ENCODE measurements at regions not wholly inside any gene's neighbourhood (a gene's known extent, or its start where the extent isn't known, plus 50 kb on each side); places are given as distances from the start of the nearest gene placed in this dataset.
A peak's percentile ranks its signal among the peaks of the same experiment; 100 is the strongest.
"Not testable (repeated sequence)": the region's sequence is repeated elsewhere in the genome, so short reads cannot be mapped to it uniquely, and the experiment has no call there.

DNA sequence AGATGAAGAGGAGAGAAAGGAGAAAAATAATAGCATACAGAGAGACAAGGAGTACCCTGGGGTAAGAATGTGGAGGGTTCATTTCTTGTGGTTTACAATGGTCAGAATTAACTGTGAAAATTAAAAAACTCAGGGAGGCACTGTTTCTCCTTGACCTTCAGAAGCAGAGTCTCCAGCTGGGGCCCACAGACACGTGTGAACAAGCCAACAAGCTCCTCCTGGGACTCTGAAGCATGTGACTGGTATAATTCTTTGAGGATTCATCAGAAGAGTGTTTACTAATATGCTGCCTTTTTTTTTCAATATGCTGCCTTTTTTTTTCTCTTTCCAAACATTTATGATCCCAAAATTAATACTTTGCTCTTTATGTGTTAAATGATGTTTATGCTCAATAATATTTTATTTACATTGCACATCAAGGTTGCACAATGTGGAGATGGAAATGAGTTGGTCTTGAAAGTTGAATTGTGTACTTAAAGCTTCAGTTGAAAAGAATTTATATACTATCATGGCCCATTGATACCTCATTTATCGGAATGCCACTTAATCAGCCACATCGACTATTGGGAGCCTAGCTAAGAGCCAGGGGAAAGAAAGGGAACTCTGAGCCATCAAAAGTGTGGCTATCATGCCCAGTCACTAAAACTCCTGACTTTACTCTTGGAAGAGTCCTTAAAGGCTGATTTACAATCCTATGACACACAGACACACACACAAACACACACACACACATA, 134.7 kb upstream of the RHOBTB1 start:
- DNase-seq = no peak

GRCh38 chr10:61076572-61077114, 132.7 kb upstream of the RHOBTB1 start:
- DNase-seq = no peak

DNA sequence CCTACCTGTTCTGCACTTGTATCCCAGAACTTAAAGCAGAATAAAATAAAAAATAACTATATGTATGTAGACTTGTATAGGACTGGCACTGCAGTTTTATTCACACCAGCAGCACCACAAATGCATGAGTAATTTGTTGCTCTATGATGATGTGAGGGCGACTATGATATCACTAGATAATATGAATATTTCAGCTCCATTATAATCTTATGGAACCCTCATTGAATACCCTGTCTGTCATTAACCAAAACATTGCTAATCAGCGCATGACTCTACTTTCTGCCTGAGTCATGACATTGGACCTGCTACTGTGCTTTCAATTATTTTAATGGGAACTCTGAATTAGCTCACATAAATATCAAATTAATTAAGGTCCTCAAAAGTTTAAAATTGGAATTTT, 129.4 kb upstream of the RHOBTB1 start:
- no peak for DNase-seq

GRCh38 chr10:61071580-61071979, 127.6 kb upstream of the RHOBTB1 start:
- DNase-seq = peak; percentile 1 to 51

DNA sequence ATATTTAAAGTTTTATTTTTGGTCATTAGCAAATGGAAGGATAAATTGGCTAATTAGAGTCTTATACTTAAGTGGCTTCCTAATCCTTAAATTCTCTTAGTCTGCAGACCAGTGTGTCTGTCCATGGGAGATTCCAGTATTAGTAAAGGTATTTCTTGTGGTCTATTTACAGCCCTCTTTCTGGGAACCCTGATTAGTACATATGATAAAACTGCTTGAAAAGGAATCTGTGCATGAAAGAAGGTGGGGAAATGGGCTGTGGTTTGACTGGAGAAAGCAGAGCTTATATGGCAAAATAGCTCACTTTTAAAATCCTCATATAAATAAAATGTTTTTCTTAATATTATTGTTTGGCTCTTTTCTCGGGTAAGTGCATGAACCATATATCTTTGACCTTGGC, 124.5 kb upstream of the RHOBTB1 start:
- no peak for DNase-seq

DNA sequence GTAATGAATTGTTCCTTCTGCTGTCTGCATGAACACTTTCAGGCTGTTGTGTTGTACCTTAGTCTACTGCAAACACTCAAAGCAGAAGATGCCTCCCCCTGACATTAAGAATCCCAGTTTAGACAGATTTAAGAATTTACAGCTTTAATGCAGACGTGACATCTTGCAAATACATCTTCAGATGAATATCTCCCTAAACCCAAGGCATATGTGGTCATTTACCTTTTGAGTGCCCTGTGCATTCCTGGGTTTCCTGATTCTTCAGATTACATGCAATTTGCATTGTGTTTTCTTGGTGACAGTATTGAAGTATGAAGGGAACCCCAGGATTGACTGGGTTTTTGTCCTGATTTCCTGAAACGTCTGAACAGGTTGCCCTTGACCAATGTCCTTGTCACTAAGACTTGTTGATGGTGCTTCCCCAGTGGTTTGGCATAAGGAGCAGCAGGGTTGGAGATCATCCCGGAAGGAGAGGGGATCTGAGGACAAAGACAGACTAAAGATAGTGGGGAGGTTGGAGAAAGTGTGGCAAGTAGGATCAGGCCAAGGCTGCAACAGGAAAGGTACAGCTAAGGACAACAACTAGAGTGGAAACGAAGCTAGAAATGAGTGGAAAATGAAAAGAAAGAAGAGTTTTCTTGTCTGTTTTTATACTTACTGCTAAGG, 123.8 kb upstream of the RHOBTB1 start:
- no peak for DNase-seq

- DNase-seq = no peak
Observed at GRCh38 chr10:61066661-61067344, 122.8 kb upstream of the RHOBTB1 start.

- DNase-seq = no peak
Observed at GRCh38 chr10:61065051-61065450, 121.1 kb upstream of the RHOBTB1 start.

- DNase-seq = no peak
Observed at GRCh38 chr10:61064356-61064755, 120.4 kb upstream of the RHOBTB1 start.

GRCh38 chr10:61063901-61064300, 119.9 kb upstream of the RHOBTB1 start:
- no peak for DNase-seq

GRCh38 chr10:61063034-61063433, 119.0 kb upstream of the RHOBTB1 start:
- DNase-seq = peak in 1 of 2 experiments; percentile 13

DNA sequence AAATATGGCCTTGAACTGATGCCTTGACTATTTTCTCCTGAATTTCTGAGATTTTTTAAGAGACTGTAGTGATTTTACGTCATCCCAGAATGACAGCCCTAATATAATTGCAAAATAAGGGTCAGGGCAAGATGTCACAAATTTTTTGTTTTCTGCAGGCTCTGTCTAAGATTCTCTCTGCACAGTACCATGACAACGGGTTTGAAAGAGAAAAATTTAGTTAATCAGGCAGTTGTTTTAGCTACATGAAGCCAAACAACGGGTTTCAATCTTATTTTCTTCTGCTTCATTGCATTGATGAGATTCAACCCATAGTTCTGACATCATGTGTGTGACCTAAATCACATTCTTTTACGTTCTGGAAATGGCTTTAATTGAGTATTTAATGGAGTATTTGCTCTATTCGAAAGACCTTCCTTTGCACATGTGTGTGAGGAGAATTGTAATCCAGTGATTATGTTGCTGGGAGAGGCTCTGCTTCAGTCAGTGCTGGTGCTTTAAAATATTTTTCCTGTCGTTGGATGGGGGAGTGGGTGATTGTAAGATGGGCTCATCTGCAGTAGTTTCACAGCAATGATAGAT, 118.0 kb upstream of the RHOBTB1 start:
- DNase-seq = no peak

GRCh38 chr10:61059636-61060035, 115.7 kb upstream of the RHOBTB1 start:
- DNase-seq = no peak

- no peak for DNase-seq
Observed at GRCh38 chr10:61052469-61053205, 108.7 kb upstream of the RHOBTB1 start.

DNA sequence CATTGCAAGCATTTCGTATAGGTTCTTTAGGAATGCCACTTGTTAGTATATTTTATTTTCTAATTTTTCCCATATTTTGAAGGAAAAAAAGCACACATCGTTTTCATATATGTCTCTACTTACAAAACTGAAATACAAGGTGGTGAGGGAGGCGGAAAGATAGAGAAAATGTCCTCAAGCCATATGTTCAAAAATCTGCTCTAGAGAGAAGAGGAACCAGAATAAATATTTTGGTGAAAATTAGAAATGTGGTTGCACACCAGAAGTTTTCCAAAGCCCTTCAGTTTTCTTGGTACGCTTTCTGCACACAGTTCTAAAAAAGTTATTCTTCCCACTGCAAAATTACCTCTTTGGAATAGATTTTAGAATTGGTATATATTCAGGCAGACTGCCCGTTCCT, 107.4 kb upstream of the RHOBTB1 start:
- DNase-seq = no peak

DNA sequence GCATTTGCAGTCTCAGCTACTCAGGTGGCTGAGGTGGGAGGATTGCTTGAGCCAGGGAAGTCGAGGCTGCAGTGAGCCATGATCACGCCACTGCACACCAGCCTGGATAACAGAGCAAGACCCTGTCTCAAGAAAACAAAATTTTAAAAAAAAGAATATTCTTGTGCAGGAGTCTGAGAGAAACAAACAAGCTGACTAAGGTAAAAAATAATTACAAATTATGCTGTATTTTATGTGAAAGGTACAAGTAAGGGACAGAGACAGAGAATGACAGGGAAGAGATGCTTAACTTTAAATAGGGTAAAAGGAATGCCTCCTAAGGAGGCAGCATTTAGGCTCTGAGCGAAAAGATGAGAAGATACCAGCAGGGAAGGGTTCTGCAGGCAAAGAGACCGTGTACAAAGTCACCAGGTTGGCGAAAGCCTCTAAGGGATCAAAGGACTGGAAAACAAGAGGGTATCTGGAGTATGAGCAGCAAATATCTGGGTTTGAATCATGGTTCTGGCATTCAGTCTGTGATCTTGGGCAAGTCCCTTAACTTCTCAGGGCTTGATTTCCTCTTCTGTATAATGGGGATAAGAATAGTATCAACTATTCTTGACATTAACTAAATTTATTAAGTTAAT, 106.2 kb upstream of the RHOBTB1 start:
- DNase-seq = no peak

DNA sequence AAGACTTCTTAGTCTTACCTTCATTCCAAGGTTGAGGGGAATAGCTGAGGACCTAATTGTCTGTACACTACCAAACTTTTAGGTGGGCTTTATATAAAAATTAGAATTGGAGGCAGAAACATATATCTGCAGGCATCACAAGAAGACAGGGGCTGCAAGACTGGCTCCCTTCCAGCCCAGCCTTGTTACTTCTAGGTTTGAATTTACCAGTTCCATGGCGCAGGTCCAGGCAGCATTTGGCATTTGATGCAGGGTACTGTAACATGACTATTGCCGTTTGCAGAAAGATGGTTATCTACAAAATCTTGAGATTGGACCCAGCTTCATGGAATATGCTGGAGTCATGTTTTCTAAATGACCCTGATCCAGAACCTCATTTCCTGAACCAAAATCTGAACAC, 105.4 kb upstream of the RHOBTB1 start:
- peak in 1 of 2 experiments; percentile 20 for DNase-seq

GRCh38 chr10:61047788-61048560, 104.0 kb upstream of the RHOBTB1 start:
- DNase-seq = no peak

GRCh38 chr10:61047081-61047480, 103.1 kb upstream of the RHOBTB1 start:
- DNase-seq = no peak

DNA sequence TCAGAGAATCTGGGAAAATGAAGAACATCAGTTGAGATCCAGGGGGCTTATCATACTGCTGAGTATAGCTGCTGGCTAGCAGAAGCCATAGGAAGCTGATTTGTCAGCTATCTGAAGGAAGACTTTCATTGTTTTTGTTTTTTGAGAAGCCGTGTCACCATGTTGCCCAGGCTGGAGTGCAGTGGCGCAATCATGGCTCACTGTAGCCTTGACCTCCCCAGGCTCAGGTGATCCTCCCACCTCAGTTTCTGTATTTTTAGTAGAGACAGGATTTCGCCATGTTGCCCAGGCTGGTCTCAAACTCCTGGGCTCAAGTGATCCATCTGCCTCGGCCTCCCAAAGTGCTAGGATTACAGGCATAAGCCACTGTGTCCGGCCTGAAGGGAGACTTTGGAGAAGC, 101.5 kb upstream of the RHOBTB1 start:
- DNase-seq = not testable (repeated sequence)

DNA sequence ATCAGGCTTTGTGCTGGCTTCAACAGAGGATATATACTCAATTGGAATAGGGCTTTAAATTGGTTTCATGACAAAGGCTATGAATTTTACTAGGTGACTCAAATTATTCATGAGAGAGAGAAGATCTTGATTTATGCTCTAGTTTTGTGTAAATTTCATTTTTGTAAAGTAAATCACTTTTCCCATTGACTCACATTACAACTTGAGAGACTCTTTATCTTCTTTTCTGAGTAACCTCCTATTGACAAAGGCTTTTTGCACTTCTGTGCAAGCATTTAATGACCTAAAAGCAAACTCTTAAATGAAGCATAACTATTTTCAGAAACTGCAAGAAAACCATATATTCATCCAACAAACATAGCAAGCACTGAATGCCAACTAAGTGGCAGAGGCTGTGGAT, 98.5 kb upstream of the RHOBTB1 start:
- no peak for DNase-seq

All from NCI-H2081 (cell line).